GM19438 (cell line): ENCODE measurements at regions not wholly inside any gene's neighbourhood (a gene's known extent, or its start where the extent isn't known, plus 50 kb on each side); places are given as distances from the start of the nearest gene placed in this dataset.

Experiments
- ATAC-seq: cut with Tn5 transposase; IDR thresholded peaks from one replicate; pipeline ENCODE4 v1.9.1; 2021; ENCODE audit warnings: low read depth; ENCODE audit not compliant: unreplicated experiment

GRCh38 chr17:65477600-65477999 lies 83.8 kb downstream of the AXIN2 start:
- ATAC-seq = no peak

DNA sequence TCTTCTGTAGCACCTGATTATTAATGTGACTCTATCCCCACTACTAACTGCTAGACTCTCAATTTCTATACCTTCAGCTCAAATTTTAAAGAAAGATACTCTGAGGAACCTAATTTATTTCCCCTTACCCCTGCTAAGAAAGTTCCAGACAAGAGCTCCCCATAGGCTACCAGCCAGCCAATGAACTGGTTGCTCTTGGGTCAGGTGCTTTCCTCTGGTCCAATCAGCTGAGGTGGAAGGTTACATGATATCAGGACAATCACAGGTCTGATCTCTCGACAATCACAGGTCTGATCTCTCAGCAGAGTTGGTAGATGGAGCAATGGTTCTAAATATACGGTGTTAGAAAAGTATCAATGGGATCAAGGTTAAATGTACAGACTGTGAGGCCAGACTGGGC lies 86.8 kb downstream of the AXIN2 start:
- ATAC-seq = no peak

DNA sequence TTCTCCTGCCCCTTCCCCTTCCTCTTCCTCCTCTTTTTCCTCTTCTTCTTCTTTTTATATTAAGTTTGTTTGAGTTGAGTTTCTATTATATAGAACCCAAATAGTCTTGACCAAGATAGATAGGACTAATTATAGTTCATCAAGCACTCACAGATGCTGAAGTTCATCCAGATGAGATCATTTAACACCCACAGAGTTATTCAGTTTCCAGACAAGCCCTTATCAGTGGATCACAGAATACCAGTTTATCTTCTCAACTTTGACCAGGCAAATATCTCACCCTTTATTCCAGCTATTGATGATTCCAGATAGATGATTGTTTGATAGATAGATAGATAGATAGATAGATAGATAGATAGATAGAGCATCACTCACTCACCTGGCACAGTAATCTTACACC lies 87.5 kb downstream of the AXIN2 start:
- no peak for ATAC-seq

DNA sequence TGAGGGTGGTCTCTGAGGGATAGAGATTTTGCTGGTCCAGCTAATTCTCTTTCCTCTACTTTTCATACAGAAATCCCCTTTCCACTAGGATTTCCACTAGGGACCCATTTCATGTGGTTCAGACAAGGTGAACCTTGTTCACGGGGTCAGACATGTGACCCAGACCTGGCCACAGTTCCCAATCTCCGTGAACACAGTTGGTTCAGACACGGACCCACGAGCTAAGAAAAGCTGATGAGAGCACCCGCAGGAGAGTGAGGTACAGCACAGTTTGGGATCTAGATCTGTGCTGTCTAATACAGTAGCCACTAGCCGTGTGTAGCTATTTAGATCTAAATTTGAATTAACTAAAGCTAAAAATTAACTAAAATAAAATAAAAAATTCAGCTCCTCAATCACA lies 88.1 kb downstream of the AXIN2 start:
- ATAC-seq = no peak

DNA sequence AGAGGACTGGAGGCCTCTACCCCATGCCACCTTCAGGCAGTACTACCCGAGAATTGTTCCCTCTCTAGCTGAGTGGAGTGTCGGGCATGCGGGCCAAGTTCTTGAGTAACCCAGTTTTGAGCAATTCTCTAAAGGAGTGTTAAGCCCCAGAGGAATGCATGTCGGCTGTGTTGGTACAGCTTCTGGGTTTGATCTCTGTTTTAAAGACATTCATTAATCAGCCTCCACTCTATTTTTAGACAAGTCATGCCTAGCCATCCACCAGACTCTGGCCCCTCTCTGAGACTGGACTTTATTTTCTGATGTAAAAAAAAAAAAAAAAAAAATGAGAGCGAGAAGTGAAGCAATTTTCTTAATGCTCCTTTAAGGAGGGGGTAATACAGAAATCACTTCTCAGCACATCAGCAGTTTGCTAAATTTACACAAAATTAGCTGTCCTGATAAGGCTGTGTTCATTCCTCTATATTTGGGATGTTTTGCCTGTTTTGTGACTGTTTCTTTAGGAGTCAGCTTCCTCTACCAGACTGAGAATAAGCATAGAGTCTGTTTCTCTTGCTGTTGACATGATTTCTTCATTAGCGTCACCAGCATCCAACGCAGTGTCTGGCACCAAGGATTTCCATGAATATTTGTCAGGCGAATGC lies 88.7 kb downstream of the AXIN2 start:
- ATAC-seq = no peak

GRCh38 chr17:65470783-65471182 lies 90.7 kb downstream of the AXIN2 start:
- ATAC-seq = no peak

DNA sequence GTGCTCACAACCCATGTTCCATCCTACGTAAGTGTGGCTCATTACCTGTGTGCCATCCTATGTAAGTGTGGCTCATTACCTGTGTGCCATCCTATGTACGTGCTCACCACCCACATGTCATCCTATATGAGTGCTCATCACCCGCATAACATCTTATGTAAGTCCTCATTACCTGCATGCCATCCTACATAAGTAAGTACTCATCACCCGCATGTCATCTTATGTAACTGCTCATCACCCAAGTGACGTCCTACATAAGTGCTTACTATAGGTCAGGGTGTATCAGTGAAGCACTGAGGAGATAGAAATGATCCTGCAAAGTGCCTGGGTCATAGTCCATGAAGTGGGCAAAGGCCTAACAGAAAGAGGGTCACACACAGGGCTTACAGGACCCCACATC lies 93.1 kb downstream of the AXIN2 start:
- ATAC-seq = no peak

- ATAC-seq = no peak
Measured at GRCh38 chr17:65467156-65467555, 94.3 kb downstream of the AXIN2 start.

DNA sequence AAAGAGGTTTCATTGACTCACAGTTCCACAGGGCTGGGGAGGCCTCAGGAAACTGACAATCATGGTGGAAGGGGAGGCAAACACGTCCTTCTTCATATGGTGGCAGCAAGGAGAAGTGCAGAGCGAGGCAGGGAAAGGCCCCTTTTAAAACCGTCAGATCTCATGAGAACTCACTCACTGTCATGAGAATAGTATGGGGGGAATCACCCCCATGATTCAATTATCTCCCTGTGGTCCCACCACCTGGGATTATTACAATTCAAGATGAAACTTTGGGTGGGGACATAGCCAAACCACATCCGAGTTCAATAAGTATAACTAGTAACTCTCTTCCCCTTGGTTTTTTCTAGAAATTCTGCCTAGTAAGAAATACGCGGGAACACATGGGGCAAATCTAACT lies 94.9 kb downstream of the AXIN2 start:
- no peak for ATAC-seq

- no peak for ATAC-seq
Measured at GRCh38 chr17:65463242-65463641, 98.2 kb downstream of the AXIN2 start.

DNA sequence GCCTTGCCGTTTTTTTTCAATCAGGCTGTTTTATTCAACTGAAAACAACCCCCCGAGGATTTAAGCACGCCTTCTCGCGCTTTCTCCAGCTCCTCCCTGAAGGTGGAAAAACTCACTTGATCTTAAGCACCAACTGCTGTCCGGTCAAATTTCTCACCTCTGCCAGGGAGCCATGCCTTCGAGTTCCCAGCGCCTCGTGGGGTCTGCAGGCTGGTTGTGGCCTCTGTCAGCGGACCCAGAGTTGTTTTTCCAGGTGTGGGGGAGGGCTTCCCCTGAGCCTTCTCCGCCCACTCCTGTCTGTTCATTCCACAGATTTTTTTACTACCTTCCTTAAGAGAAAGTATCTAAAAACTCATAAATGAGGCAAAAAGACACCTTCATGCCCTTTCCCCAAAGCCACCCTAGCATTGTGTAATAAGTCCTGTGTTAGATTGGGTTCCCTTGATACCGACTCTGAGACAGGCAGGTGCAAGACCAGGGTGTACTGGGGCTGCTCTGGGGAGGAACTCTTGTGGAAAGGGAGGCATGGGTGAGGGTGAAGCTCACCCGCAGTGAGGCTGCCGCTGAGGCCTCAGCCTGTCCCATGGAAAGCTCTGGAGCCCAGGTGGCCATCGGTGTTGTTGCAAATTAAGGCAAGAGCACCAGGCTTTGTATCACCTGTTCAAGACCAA lies 101.6 kb downstream of the AXIN2 start:
- no peak for ATAC-seq

GRCh38 chr17:65457635-65458257 lies 103.7 kb downstream of the AXIN2 start:
- ATAC-seq = no peak

- no peak for ATAC-seq
Measured at GRCh38 chr17:65457183-65457582, 104.3 kb downstream of the AXIN2 start.

DNA sequence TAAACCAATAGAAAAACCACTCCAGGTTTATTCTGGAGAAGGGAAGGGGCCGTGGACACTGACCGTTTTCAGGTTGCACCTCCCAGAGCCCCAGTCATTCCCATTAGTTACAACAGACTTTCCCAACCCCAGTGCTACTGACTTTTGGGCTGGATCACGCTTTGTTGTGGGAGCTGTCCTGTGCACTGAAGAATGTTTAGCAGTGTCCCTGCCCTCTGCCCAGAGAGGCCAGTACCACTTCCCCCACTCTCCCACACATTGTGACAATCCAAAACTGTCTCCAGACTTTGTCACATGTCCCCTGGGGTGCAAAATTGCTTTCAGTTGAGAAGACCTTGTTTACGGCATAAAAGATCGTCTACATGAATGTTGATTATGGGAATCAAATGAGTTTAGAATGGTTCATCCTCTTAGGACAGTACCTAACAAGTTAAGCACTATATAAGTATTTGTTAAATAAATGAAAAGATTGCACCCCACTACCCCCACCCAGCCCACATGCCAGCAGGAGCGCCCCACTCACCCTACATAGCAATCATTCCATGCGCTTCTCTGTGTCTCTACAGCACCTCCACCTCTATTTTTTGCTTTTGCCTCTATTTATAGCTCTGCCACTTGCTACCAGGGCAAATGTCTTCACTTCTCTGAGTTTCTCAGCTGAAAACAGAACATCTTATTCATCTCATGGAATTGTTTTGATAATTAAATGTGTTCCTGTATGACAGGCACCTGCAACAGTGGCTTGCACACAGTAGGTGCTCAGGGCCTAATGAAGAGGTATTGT lies 104.9 kb downstream of the AXIN2 start:
- no peak for ATAC-seq

- no peak for ATAC-seq
Measured at GRCh38 chr17:65455972-65456343, 105.5 kb downstream of the AXIN2 start.

DNA sequence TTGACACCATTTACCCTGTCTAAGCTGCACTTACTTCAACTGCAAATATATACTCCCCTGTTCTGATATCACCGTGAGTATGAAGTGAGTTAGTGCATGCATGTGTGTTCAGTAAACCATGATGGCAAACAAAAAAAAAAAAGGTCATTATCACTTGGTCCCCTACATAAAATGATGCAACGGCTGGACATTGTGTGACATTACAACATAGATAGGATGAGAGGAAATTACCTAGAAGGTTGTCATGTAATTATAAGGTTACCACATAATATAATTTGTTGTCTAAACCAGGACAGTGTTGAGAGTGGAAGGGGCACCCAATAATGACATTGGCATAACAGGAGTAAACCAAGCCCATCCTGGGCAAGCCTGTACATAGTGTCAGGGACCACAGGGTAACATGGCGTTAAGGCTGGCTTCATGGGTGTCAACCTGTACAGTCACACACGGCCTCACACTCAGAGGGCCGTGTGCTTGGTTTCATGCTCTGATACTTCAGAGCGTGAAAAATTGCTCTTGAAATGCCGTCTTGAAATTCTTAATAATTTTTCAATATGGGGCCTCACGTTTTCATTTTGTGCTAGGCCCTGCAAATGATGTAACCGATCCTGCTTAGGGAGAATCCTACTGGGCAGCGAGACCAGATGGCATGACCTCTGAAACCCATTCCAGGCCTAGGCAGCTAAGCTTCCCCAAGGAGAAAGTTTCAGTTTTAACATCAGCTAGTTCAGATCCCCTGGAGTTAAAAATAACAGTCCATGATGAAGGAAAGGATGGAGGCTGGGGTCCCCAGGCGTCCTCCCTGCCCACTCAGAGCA lies 106.1 kb downstream of the AXIN2 start:
- ATAC-seq = no peak

DNA sequence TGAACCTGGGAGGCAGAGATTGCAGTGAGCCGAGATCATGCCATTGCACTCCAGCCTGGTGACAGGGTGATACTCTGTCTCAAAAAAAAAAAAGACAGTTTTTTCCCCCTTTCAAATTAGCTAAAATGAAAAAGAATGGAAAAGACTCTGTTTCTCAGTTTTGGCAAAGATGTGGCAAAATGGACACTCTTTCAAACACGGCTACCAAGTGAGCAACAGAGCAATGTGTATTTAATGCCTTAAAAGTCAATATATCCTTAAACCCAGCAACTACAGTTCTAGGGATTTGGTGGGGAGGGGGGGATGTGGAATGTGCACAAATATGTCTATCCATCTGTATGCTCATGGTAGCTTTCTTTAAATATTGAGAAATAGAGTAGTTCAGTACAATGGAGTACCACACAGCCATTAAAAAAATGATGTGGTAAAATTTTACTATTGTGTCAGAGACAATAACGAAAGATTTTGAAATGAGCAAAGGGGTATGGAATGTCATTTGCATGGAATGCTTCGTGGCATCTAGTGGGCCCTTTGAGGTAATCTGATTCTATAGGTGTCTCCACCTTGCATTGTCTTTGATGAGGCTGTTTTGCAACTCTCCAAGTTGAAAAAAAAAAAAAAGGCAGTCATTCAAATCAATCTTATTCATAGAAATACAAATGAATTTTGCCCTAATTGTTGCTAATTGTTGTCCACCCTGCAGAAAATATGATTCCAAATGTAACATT lies 108.1 kb downstream of the AXIN2 start:
- ATAC-seq = no peak

GRCh38 chr17:65449495-65449894 lies 112.0 kb downstream of the AXIN2 start:
- no peak for ATAC-seq

- no peak for ATAC-seq
Measured at GRCh38 chr17:65447823-65448222, 113.6 kb downstream of the AXIN2 start.
